Mesothelial cell of epicardium (in vitro differentiated cells): ENCODE measurements at regions not wholly inside any gene's neighbourhood (a gene's known extent, or its start where the extent isn't known, plus 50 kb on each side); places are given as distances from the start of the nearest gene placed in this dataset.

Source experiments
- DNase-seq, 2 experiments: peaks; one replicate each; pipeline ENCODE4 v3.0.0; 2021; ENCODE audit warnings: low spot score in 2 of 2; ENCODE audit not compliant: unreplicated experiment in 2 of 2
- H3K27ac Mint-ChIP-seq: 2 replicates; pipeline ENCODE4 v1.8.0; 2021; ENCODE audit warnings: mixed read lengths
- H3K27me3 Mint-ChIP-seq: 2 replicates; pipeline ENCODE4 v1.8.0; 2021; ENCODE audit warnings: low read depth, mixed read lengths
- H3K36me3 Mint-ChIP-seq: 2 replicates; pipeline ENCODE4 v1.8.0; 2021; ENCODE audit warnings: mixed read lengths
- H3K4me1 Mint-ChIP-seq: 2 replicates; pipeline ENCODE4 v1.8.0; 2021; ENCODE audit warnings: mixed read lengths
- H3K4me3 Mint-ChIP-seq: 2 replicates; pipeline ENCODE4 v1.8.0; 2021; ENCODE audit warnings: mild to moderate bottlenecking, moderate library complexity, mixed read lengths
- H3K9me3 Mint-ChIP-seq: 2 replicates; pipeline ENCODE4 v1.8.0; 2021; ENCODE audit warnings: mixed read lengths
- TF ChIP-seq, protein P1 (sequence below): fragments of 200-600 bp; sonication (generic); IDR thresholded peaks from one replicate; pipeline ENCODE4 v1.5.0; 2021; ENCODE audit warnings: antibody characterized with exemption; ENCODE audit not compliant: unreplicated experiment

- Mint-ChIP-seq H3K27ac (no peak overlapping the region), H3K27me3 (no peaks in the 10 kb centered on the region), H3K4me1 (no peaks in the 10 kb centered on the region), H3K36me3 (no peaks in the 10 kb centered on the region), H3K9me3 (peaks cover 2% of the 10 kb centered on the region), H3K4me3 (no peak overlapping the region)
- TF ChIP-seq, protein P1, sequence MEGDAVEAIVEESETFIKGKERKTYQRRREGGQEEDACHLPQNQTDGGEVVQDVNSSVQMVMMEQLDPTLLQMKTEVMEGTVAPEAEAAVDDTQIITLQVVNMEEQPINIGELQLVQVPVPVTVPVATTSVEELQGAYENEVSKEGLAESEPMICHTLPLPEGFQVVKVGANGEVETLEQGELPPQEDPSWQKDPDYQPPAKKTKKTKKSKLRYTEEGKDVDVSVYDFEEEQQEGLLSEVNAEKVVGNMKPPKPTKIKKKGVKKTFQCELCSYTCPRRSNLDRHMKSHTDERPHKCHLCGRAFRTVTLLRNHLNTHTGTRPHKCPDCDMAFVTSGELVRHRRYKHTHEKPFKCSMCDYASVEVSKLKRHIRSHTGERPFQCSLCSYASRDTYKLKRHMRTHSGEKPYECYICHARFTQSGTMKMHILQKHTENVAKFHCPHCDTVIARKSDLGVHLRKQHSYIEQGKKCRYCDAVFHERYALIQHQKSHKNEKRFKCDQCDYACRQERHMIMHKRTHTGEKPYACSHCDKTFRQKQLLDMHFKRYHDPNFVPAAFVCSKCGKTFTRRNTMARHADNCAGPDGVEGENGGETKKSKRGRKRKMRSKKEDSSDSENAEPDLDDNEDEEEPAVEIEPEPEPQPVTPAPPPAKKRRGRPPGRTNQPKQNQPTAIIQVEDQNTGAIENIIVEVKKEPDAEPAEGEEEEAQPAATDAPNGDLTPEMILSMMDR, result no peak
- no peak for DNase-seq
Measured at GRCh38 chr5:12072441-12072840, 168.2 kb upstream of the CTNND2 start.

DNA sequence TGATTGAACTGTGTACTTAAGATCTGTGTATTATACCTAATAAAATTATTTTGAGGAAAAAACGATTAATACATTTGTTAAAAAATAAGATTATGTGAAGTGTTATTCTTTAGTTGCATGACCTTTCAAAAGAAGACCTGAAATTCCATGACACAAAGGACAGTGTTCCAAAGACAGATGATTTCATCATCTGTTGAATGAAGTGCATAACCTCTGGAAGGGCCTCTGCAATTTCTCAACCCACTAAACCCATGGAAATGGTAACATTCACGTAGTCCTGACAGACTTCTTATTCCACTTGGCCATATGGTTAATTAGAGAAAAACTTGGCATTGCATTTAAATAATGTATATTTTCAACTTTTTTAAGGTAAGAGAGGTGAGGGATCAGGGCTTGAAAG lies 167.2 kb upstream of the CTNND2 start:
- H3K4me3 Mint-ChIP-seq, result no peak overlapping the region
- DNase-seq, result no peak
- no peaks in the 10 kb centered on the region for H3K4me1 Mint-ChIP-seq
- H3K27ac Mint-ChIP-seq, result no peak overlapping the region
- H3K27me3 Mint-ChIP-seq, result no peaks in the 10 kb centered on the region
- peaks cover 6% of the 10 kb centered on the region for H3K9me3 Mint-ChIP-seq
- no peaks in the 10 kb centered on the region for H3K36me3 Mint-ChIP-seq
- TF ChIP-seq, protein P1, result no peak

GRCh38 chr5:12023614-12024241 lies 119.5 kb upstream of the CTNND2 start:
- Mint-ChIP-seq H3K27me3 (no peaks in the 10 kb centered on the region), H3K36me3 (peaks cover 4% of the 10 kb centered on the region), H3K27ac (no peak overlapping the region), H3K4me3 (no peak overlapping the region), H3K4me1 (no peaks in the 10 kb centered on the region), H3K9me3 (peaks cover 14% of the 10 kb centered on the region)
- no peak for DNase-seq
- TF ChIP-seq, protein P1, result peak; percentile 76

DNA sequence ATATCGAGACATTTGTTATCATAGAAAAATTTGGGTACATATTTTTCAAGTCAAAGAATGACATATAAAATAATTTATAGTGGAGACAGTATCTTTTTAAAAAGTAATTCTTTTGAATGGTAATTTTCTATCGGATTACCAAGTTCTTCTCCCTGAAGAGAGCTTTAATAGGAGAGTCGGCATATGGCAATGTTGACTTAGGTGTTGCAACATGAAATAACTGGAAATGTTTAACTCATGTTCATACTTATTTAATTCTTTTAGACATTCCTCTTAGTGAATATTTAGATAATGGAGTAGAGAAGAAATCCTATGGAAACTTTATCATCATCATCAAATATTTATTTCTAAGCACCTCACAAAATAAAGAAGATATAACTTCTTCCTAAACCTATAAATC lies 118.2 kb upstream of the CTNND2 start:
- no peaks in the 10 kb centered on the region for H3K4me1 Mint-ChIP-seq
- TF ChIP-seq, protein P1, result no peak
- H3K9me3 Mint-ChIP-seq, result peaks cover 8% of the 10 kb centered on the region
- DNase-seq, result no peak
- H3K27me3 Mint-ChIP-seq, result no peaks in the 10 kb centered on the region
- no peak overlapping the region for H3K27ac Mint-ChIP-seq
- H3K4me3 Mint-ChIP-seq, result no peak overlapping the region
- peaks cover 4% of the 10 kb centered on the region for H3K36me3 Mint-ChIP-seq

DNA sequence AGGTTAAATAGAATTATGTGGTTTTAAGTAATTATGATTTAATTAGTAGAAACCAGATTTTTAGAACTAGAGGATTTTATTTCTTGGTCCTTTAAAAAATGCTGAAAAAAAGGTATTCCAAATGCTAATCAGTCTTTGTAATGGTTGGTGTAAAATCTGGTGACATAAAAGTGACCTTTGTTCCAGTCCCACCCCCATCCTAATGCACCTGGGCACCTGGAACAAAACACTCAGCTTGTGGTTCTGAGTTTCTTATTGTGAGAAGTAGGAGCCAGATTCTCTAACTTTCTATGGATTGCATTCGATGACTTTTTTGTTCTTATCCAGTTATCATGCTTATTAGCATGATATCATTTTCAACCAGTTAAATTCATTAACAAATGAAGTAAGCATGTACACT lies 115.1 kb upstream of the CTNND2 start:
- H3K36me3 Mint-ChIP-seq, result no peaks in the 10 kb centered on the region
- DNase-seq, result no peak
- TF ChIP-seq, protein P1, result no peak

DNA sequence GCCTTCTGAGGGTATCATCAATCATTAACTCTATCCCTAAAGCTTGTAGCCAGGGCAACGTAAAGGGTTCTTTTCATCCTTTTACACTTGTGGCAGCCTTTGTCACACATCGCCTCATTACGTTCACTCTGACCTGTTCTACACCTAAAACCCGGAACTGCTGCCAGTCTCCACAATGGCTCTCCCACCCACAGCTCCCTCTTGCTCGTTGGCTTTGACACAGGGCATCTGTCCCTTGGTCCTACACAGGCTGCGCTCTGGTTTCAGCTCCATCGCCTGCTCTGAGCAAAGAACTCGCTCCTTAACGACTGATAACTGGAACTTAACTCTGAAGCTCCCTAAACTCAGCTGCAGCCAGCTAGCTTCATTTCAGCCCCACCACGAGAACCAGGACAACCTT lies 112.8 kb upstream of the CTNND2 start:
- Mint-ChIP-seq H3K9me3 (no peaks in the 10 kb centered on the region), H3K27ac (no peak overlapping the region), H3K36me3 (no peaks in the 10 kb centered on the region)

More for the DNA sequence above, 115.1 kb upstream of the CTNND2 start:
- Mint-ChIP-seq H3K27ac (no peak overlapping the region), H3K27me3 (no peaks in the 10 kb centered on the region), H3K4me1 (peaks cover 2% of the 10 kb centered on the region), H3K9me3 (no peaks in the 10 kb centered on the region), H3K4me3 (no peak overlapping the region)

More for the DNA sequence above, 112.8 kb upstream of the CTNND2 start:
- H3K4me1 Mint-ChIP-seq, result peaks cover 2% of the 10 kb centered on the region
- no peak overlapping the region for H3K4me3 Mint-ChIP-seq
- TF ChIP-seq, protein P1, result no peak
- H3K27me3 Mint-ChIP-seq, result no peaks in the 10 kb centered on the region
- no peak for DNase-seq
